ENCODE measurements at regions not wholly inside any gene's neighbourhood (a gene's known extent, or its start where the extent isn't known, plus 50 kb on each side); places are given as distances from the start of the nearest gene placed in this dataset.
"Not testable (repeated sequence)": the region's sequence is repeated elsewhere in the genome, so short reads cannot be mapped to it uniquely, and the experiment has no call there.

DNA sequence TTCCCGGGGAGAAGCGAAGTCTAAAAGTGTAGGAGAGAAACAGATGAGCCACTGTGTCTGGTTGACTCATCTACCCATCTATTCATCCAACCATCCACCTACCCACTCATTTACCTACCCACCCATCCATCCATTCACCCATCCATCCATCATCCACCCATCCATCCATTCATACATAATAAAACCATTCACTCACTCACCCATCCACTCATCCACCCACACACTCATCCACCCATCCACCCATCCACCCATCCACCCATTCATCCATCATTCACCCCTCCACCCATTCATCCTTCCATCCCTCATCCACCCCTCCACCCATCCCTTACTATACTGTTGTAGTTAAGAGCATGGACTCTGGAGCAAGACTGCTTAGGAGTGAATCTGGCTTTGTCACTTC, 136.4 kb upstream of the ATP2B2 start:
- no peak for DNase-seq (ENCODE audit: low read depth in 2 of 2)
- TF ChIP-seq, protein P1, sequence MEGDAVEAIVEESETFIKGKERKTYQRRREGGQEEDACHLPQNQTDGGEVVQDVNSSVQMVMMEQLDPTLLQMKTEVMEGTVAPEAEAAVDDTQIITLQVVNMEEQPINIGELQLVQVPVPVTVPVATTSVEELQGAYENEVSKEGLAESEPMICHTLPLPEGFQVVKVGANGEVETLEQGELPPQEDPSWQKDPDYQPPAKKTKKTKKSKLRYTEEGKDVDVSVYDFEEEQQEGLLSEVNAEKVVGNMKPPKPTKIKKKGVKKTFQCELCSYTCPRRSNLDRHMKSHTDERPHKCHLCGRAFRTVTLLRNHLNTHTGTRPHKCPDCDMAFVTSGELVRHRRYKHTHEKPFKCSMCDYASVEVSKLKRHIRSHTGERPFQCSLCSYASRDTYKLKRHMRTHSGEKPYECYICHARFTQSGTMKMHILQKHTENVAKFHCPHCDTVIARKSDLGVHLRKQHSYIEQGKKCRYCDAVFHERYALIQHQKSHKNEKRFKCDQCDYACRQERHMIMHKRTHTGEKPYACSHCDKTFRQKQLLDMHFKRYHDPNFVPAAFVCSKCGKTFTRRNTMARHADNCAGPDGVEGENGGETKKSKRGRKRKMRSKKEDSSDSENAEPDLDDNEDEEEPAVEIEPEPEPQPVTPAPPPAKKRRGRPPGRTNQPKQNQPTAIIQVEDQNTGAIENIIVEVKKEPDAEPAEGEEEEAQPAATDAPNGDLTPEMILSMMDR (IDR thresholded peaks at IDR 0.05; ENCODE audit: low read depth, low read length), result no peak
- H3K4me3 ChIP-seq (replicated peaks in 1 of 2; ENCODE audit: low read depth in 2 of 2, low read length in 2 of 2), result no peak overlapping the region

- TF ChIP-seq, protein P1 (IDR thresholded peaks at IDR 0.05; ENCODE audit: low read depth, low read length), result no peak
- no peak overlapping the region for H3K4me3 ChIP-seq (replicated peaks in 1 of 2; ENCODE audit: low read depth in 2 of 2, low read length in 2 of 2)
- no peak for DNase-seq (ENCODE audit: low read depth in 2 of 2)
Observed at GRCh38 chr3:10644189-10644588, 138.8 kb upstream of the ATP2B2 start.

DNA sequence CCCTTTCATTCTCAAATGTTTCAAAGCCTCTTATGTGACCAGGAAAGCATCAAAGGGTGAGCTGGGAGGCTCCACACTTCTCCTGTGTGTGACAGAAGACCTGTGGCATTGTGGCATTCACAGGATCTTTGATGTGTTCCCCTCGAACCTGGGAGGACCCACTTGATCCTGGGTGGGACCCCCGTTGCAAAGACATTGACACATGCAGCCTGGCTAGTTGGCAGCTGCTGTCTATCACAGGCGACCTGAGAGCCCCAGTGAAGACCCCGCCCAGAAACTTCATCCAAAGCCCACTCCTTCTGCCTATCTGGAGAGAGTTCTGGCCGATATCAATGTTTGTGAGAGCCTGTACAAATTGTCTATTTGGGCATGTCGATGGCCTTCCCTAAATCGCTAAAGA, 140.4 kb upstream of the ATP2B2 start:
- H3K4me3 ChIP-seq (replicated peaks in 1 of 2; ENCODE audit: low read depth in 2 of 2, low read length in 2 of 2), result no peak overlapping the region
- no peak for DNase-seq (ENCODE audit: low read depth in 2 of 2)
- TF ChIP-seq, protein P1 (IDR thresholded peaks at IDR 0.05; ENCODE audit: low read depth, low read length), result no peak

DNA sequence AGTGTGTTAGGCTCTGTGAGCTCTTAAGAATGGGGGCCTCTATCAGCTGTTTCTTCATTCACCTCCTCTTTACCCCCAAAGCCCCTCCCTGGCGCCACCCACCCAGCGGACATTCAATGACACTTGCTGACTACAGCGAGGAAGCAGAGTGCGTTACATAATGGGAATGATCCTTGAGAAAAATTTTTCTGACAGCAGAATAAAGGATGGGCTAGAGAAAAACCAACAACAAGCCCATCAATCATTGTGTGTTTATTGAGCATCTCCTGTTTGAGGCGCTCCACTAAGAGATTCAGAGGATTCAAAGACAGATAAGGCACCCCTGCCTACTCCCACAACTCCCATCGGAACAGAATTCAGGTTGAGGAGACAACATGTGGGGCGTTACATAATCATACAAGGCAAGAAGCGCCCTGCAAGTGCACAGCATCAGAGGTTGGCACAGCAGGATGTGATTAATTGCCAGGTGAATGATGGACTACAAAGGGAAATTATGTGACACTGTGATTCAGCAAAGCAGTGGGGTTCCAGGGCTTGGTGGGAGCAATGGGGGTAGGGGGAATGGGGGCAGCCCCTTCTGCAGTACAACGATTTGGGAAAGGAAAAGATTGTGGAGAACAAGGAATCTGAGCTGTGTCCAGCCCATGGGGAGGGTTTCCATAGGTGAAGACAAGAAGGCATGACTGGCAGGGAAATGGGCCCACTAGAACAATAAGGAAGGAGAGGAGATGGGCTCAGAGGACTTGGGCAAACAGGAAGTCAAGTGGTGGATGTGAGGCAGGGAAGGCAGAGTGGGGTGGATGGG, 141.3 kb upstream of the ATP2B2 start:
- DNase-seq (ENCODE audit: low read depth in 2 of 2), result no peak
- no peak overlapping the region for H3K4me3 ChIP-seq (replicated peaks in 1 of 2; ENCODE audit: low read depth in 2 of 2, low read length in 2 of 2)
- TF ChIP-seq, protein P1 (IDR thresholded peaks at IDR 0.05; ENCODE audit: low read depth, low read length), result no peak

DNA sequence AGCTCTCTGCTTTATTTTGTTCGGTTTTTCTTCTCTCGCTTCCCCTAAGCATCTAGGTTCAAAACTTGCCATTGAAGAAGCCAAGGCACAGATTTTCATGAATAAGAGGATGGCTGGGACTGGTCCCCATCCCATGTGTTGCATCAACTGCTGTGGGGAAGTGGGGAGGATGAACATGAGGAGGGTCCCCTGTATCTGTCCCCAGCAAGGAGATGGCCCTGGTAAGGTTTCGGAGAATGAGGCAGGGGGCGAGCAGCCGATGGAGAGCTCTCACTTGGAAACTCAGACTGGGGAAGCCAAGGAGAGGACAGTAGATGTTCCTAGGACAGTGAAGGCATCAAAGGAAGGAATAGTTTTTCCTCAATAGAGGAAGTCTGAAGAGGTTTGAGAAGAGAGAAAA, 142.0 kb upstream of the ATP2B2 start:
- H3K4me3 ChIP-seq (replicated peaks in 1 of 2; ENCODE audit: low read depth in 2 of 2, low read length in 2 of 2), result no peak overlapping the region
- TF ChIP-seq, protein P1 (IDR thresholded peaks at IDR 0.05; ENCODE audit: low read depth, low read length), result no peak
- DNase-seq (ENCODE audit: low read depth in 2 of 2), result no peak

GRCh38 chr3:10648181-10648580, 142.8 kb upstream of the ATP2B2 start:
- TF ChIP-seq, protein P1 (IDR thresholded peaks at IDR 0.05; ENCODE audit: low read depth, low read length), result no peak
- DNase-seq (ENCODE audit: low read depth in 2 of 2), result no peak
- no peak overlapping the region for H3K4me3 ChIP-seq (replicated peaks in 1 of 2; ENCODE audit: low read depth in 2 of 2, low read length in 2 of 2)

DNA sequence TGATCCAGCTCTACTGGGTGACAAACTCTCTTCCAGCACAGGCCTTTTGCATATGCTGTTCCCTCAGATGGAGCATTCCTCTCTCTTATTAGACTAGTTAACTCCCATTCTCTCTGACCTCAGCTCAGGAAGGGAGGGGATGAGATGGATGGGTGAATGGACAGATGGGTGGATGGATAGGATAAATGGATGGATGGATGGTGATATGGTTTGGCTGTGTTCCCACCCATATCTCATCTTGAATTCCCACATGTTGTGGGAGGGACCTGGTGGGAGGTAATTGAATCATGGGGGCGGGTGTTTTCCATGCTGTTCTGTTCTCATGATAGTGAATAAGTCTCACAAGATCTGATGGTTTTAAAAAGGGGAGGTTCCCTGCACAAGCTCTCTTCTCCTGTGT, 144.1 kb upstream of the ATP2B2 start:
- DNase-seq (ENCODE audit: low read depth in 2 of 2); H3K4me3 ChIP-seq (replicated peaks in 1 of 2; ENCODE audit: low read depth in 2 of 2, low read length in 2 of 2): not testable (repeated sequence)

All from cardiac fibroblast (primary cell).